Stimulated activated CD4-positive, alpha-beta T cell treated with anti-CD3 and anti-CD28 coated beads, Interleukin-1b, Interleukin-23, amount 100 ng/mL, for 4 hours (primary cell): ENCODE measurements at regions not wholly inside any gene's neighbourhood (a gene's known extent, or its start where the extent isn't known, plus 50 kb on each side); places are given as distances from the start of the nearest gene placed in this dataset.
"Not testable (repeated sequence)": the region's sequence is repeated elsewhere in the genome, so short reads cannot be mapped to it uniquely, and the experiment has no call there.

Source experiments
- DNase-seq, 2 donors: peaks; one replicate each; pipeline ENCODE4 v3.0.0-alpha.2; 2020; ENCODE audit warnings: low read depth in 2 of 2

GRCh38 chr16:50449800-50450199, 81.0 kb upstream of the BRD7 start:
- no peak for DNase-seq

- no peak for DNase-seq
Observed at GRCh38 chr16:50448981-50449380, 80.2 kb upstream of the BRD7 start.

- no peak for DNase-seq
Observed at GRCh38 chr16:50448522-50448921, 79.7 kb upstream of the BRD7 start.

- not testable (repeated sequence) for DNase-seq
Observed at GRCh38 chr16:50447386-50447785, 78.6 kb upstream of the BRD7 start.

GRCh38 chr16:50446861-50447260, 78.1 kb upstream of the BRD7 start:
- DNase-seq = no peak

- DNase-seq = no peak
Observed at GRCh38 chr16:50445621-50446555, 77.1 kb upstream of the BRD7 start.

GRCh38 chr16:50444526-50444925, 75.7 kb upstream of the BRD7 start:
- no peak for DNase-seq

- DNase-seq = no peak
Observed at GRCh38 chr16:50442221-50442620, 73.4 kb upstream of the BRD7 start.

- no peak for DNase-seq
Observed at GRCh38 chr16:50441486-50442157, 72.8 kb upstream of the BRD7 start.

GRCh38 chr16:50440991-50441390, 72.2 kb upstream of the BRD7 start:
- no peak for DNase-seq

- no peak for DNase-seq
Observed at GRCh38 chr16:50440531-50440930, 71.7 kb upstream of the BRD7 start.

- no peak for DNase-seq
Observed at GRCh38 chr16:50437769-50438437, 69.1 kb upstream of the BRD7 start.

GRCh38 chr16:50436271-50436670, 67.5 kb upstream of the BRD7 start:
- DNase-seq = no peak

GRCh38 chr16:50434872-50435478, 66.2 kb upstream of the BRD7 start:
- no peak for DNase-seq

- no peak for DNase-seq
Observed at GRCh38 chr16:50430076-50430475, 61.3 kb upstream of the BRD7 start.

- DNase-seq = no peak
Observed at GRCh38 chr16:50428742-50429141, 60.0 kb upstream of the BRD7 start.

GRCh38 chr16:50428116-50428515, 59.3 kb upstream of the BRD7 start:
- no peak for DNase-seq

- no peak for DNase-seq
Observed at GRCh38 chr16:50427107-50427506, 58.3 kb upstream of the BRD7 start.

GRCh38 chr16:50425648-50426047, 56.9 kb upstream of the BRD7 start:
- no peak for DNase-seq

GRCh38 chr16:50425044-50425443, 56.3 kb upstream of the BRD7 start:
- DNase-seq = no peak

- DNase-seq = no peak
Observed at GRCh38 chr16:50422926-50423325, 54.1 kb upstream of the BRD7 start.

- DNase-seq = no peak
Observed at GRCh38 chr16:50419116-50419515, 50.3 kb upstream of the BRD7 start.
